Esophagus squamous epithelium (tissue), 5 donors: ENCODE measurements at regions not wholly inside any gene's neighbourhood (a gene's known extent, or its start where the extent isn't known, plus 50 kb on each side); places are given as distances from the start of the nearest gene placed in this dataset.

ENCODE experiments used
- DNase-seq: peaks from one replicate; lab custom pipeline; 2025; lab: John Stamatoyannopoulos, UW
- H3K27ac ChIP-seq, 4 donors: fragments of 200-600 bp; sonication (generic); one replicate each; pipeline ENCODE4 v1.5.1; 2016 to 2019; ENCODE audit warnings: mild to moderate bottlenecking in 1 of 4
- H3K27me3 ChIP-seq, 4 donors: fragments of 200-600 bp; sonication (generic); 1 replicate in 3 of 4; 2 replicates in 1 of 4; pipeline versions ENCODE4 v1.5.1 to v1.6.0; 2017 to 2021; ENCODE audit warnings: antibody characterized with exemption in 1 of 4
- H3K36me3 ChIP-seq, 3 donors: fragments of 200-600 bp; sonication (generic); one replicate each; pipeline ENCODE4 v1.5.1; 2016 to 2019
- H3K4me1 ChIP-seq, 3 donors: fragments of 200-600 bp; sonication (generic); one replicate each; pipeline ENCODE4 v1.5.1; 2017 to 2019
- H3K4me3 ChIP-seq, 4 donors: fragments of 200-600 bp; sonication (generic); 1 replicate in 3 of 4; 2 replicates in 1 of 4; pipeline ENCODE4 v1.5.1; 2016 to 2019; ENCODE audit warnings: mild to moderate bottlenecking in 2 of 4, moderate library complexity in 1 of 4
- H3K9me3 ChIP-seq, 3 donors: fragments of 200-600 bp; sonication (generic); one replicate each; pipeline ENCODE4 v1.5.1; 2016 to 2019
- POLR2A ChIP-seq, 4 donors: fragments of 450-650 bp; IDR thresholded peaks; one replicate each; pipeline ENCODE4 v1.6.1; 2017; ENCODE audit warnings: antibody characterized with exemption in 4 of 4, mild to moderate bottlenecking in 4 of 4, moderate library complexity in 3 of 4
- WGBS, 2 donors: methylation state at CpG; one replicate each; pipeline ENCODE4 v1.1.5; 2018; 5-methylcytosine and 5-hydroxymethylcytosine counted together
- intact Hi-C: fragments of 100-400 bp; cut with DNase I; formaldehyde crosslinking; loops from one replicate; pipeline ENCODE4 v1.15.0; 2022
- TF ChIP-seq, protein P1 (sequence below), 6 experiments: fragments of 450-650 bp in 4 of 6; fragments of 200-600 bp in 2 of 6; sonication (generic) in 2 of 6; IDR thresholded peaks; one replicate each; pipeline ENCODE4 v1.5.1; 2016 to 2019; ENCODE audit warnings: antibody characterized with exemption in 6 of 6, mild to moderate bottlenecking in 4 of 6, moderate library complexity in 4 of 6
- donor health status: DM: yes; HTN: yes; CAD: no.

DNA sequence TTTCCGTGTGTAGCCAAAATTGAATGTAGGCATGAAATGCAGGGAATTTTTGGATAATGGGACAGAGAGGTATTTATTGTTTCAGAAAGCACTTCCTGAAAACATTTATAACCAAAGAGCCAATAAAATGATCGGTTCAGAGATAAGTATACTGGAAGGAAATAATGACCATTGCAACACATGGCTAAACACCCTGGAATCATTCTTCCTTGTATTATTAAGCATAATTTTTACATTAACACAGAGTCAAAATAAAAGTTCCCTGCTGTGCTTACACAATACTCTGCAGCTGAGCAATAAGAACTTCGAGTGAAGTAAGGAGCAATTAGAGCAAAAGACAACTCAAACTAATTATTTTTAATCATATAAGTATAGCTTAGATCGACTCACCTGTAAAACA, 648.3 kb downstream of the TNS3 start:
- H3K27ac ChIP-seq, result peak overlapping the region in 2 of 4 donors; percentile 26 to 42

DNA sequence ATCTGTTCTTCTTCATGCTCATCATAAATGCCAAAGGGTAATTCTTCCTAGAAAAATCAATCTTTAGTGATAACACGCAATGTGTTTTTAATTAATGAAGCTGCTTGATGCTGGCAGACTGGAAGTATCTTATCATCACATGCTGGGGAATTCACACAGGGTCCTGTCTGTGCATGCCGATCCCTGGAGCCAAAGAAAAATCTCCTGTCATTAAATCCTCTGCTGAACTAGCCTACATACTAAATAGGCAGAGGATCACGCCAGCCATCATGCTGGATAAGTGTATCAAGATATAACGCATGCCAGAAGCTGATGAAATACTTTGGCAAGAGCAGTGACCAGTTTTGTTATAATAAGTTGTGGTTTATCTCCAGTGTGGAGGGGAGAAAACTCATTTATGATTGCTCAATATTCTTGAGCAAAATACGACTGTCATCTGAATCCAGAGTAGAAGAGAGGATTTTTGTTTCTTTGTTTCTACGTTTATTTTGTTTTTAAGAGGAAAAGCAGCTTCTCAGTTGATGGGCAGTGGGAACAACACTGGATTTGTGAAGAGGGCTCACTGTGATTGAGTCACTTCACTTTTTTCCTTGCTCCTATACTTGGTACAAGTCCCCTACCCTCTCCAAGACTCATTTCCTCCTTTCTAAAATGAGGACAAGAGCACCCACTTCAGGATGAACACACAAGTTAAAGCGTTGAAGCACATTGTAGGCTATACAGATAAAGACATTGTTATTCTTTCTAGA, 649.1 kb downstream of the TNS3 start:
- WGBS, 2 donors, result 25 to 36% methylated on average over 7 of the region's 7 CpGs
- no peak for TF ChIP-seq POLR2A (IDR thresholded peaks at IDR 0.05)
- TF ChIP-seq, protein P1, sequence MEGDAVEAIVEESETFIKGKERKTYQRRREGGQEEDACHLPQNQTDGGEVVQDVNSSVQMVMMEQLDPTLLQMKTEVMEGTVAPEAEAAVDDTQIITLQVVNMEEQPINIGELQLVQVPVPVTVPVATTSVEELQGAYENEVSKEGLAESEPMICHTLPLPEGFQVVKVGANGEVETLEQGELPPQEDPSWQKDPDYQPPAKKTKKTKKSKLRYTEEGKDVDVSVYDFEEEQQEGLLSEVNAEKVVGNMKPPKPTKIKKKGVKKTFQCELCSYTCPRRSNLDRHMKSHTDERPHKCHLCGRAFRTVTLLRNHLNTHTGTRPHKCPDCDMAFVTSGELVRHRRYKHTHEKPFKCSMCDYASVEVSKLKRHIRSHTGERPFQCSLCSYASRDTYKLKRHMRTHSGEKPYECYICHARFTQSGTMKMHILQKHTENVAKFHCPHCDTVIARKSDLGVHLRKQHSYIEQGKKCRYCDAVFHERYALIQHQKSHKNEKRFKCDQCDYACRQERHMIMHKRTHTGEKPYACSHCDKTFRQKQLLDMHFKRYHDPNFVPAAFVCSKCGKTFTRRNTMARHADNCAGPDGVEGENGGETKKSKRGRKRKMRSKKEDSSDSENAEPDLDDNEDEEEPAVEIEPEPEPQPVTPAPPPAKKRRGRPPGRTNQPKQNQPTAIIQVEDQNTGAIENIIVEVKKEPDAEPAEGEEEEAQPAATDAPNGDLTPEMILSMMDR (IDR thresholded peaks at IDR 0.05), result peak in 1 of 6 experiments; percentile 13
- no peak for DNase-seq
- H3K27ac ChIP-seq, result peak overlapping the region in 3 of 4 donors; percentile 26 to 47 (median 42)
- peaks cover 0 to 27% (median 15%) of the 10 kb centered on the region in 3 donors for H3K4me1 ChIP-seq
- H3K27me3 ChIP-seq, result no peaks in the 10 kb centered on the region
- H3K36me3 ChIP-seq, result no peaks in the 10 kb centered on the region
- intact Hi-C loops, result no loop called here
- peak overlapping the region in 1 of 4 donors; percentile 24 for H3K4me3 ChIP-seq
- H3K9me3 ChIP-seq, result no peaks in the 10 kb centered on the region

More for the DNA sequence above, 648.3 kb downstream of the TNS3 start:
- Histone ChIP-seq H3K9me3 (no peaks in the 10 kb centered on the region), H3K36me3 (no peaks in the 10 kb centered on the region), H3K4me1 (peaks cover 0 to 27% (median 15%) of the 10 kb centered on the region in 3 donors), H3K27me3 (no peaks in the 10 kb centered on the region), H3K4me3 (no peak overlapping the region)
- DNase-seq, result no peak
- intact Hi-C loops, result no loop called here
- WGBS, 2 donors, result 51 to 52% methylated on average over 4 of the region's 4 CpGs
- TF ChIP-seq, protein P1 (IDR thresholded peaks at IDR 0.05), result no peak
- no peak for TF ChIP-seq POLR2A (IDR thresholded peaks at IDR 0.05)

DNA sequence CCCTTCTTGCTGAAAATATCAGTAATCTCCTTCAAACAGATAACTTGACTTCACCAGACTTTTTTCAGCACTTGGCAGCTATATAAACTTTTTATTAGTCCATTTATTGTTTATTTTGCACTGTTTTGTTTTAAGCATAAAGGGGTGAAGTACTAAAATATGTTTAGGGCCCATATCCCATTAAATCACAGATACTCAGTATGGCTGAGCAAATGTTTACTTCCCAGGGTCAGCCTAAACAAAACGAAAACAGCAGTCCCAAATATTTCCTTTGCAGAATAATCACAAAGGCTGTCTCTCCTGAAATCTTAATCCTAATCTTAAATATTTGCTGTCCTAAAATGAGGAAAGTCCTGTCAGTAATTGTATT, 649.6 kb downstream of the TNS3 start:
- no peaks in the 10 kb centered on the region for H3K36me3 ChIP-seq
- WGBS, 2 donors, result 10 to 18% methylated on average over 1 of the region's 1 CpG
- H3K9me3 ChIP-seq, result no peaks in the 10 kb centered on the region
- peaks cover 0 to 27% (median 15%) of the 10 kb centered on the region in 3 donors for H3K4me1 ChIP-seq
- H3K4me3 ChIP-seq, result no peak overlapping the region
- DNase-seq, result no peak
- H3K27me3 ChIP-seq, result no peaks in the 10 kb centered on the region
- peak overlapping the region in 2 of 4 donors; percentile 42 to 47 for H3K27ac ChIP-seq
- TF ChIP-seq, protein P1 (IDR thresholded peaks at IDR 0.05), result no peak
- no peak for TF ChIP-seq POLR2A (IDR thresholded peaks at IDR 0.05)
- intact Hi-C loops, result no loop called here

DNA sequence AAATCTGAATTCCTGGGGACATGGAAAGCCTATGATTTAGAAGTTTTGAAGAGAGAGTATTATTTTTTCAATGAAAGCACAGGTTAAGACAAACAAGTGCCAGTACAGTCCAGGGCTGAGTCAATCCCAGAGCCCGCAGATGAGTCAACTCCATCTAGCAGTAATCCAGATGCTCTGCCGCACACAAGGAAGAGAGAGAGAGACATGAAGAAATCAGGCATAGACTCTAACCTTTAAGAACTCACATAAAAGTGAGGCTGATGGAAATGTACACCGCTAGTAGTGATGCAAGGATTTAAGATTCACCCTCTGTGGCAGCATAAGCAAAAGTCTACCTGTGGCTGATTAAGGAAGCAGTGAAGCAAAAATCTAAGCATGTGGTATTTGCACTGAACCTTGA, 651.5 kb downstream of the TNS3 start:
- no peaks in the 10 kb centered on the region for H3K36me3 ChIP-seq
- intact Hi-C loops, result no loop called here
- no peaks in the 10 kb centered on the region for H3K9me3 ChIP-seq
- no peak overlapping the region for H3K4me3 ChIP-seq
- H3K4me1 ChIP-seq, result peaks cover 0 to 27% (median 15%) of the 10 kb centered on the region in 3 donors
- WGBS, 2 donors, result 22 to 42% methylated on average over 3 of the region's 3 CpGs
- DNase-seq, result no peak
- TF ChIP-seq, protein P1 (IDR thresholded peaks at IDR 0.05), result no peak
- no peak for TF ChIP-seq POLR2A (IDR thresholded peaks at IDR 0.05)
- H3K27me3 ChIP-seq, result no peaks in the 10 kb centered on the region
- H3K27ac ChIP-seq, result no peak overlapping the region

DNA sequence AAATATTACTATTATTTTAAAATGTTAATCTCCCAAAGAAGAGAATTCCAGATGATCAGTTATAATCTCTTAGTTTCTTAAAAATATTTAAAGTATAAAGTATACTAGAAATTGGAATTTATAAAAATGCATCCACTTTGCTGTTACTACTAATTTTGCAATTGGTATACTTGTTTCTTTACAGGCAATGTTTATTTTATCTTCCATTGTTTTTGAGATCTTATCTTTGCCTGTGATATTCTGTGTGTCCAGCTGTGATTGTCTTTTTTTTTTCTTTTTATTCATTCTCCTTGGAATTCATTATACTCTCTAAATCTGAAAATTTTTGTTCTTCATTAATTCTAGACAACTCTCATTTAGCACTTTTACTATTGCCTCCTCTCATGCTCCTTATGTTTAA, 652.6 kb downstream of the TNS3 start:
- Histone ChIP-seq H3K27me3 (no peaks in the 10 kb centered on the region), H3K27ac (no peak overlapping the region), H3K4me3 (no peak overlapping the region), H3K9me3 (no peaks in the 10 kb centered on the region), H3K4me1 (peaks cover 0 to 26% (median 15%) of the 10 kb centered on the region in 3 donors), H3K36me3 (no peaks in the 10 kb centered on the region)
- TF ChIP-seq, protein P1 (IDR thresholded peaks at IDR 0.05), result no peak
- TF ChIP-seq POLR2A (IDR thresholded peaks at IDR 0.05), result no peak
- intact Hi-C loops, result no loop called here
- DNase-seq, result no peak
